Heart right ventricle (tissue), 16 donors: ENCODE measurements at regions not wholly inside any gene's neighbourhood (a gene's known extent, or its start where the extent isn't known, plus 50 kb on each side); places are given as distances from the start of the nearest gene placed in this dataset.

Experiments used
- ATAC-seq, 8 donors: fragments of 200-7000 bp; cut with Tn5 transposase; one replicate each; pipeline ENCODE4 v1.9.1; 2020; ENCODE audit warnings: mild to moderate bottlenecking in 8 of 8, moderate library complexity in 8 of 8, moderate number of reproducible peaks in 1 of 8
- DNase-seq, 2 donors: peaks; one replicate each; pipeline ENCODE4 v3.0.0-alpha.2; 2020
- H3K27ac ChIP-seq, 10 donors: fragments of 200-600 bp; sonication (generic) in 2 of 10; one replicate each; pipeline versions ENCODE4 v1.5.0 to v1.8.0; 2020 to 2022; ENCODE audit warnings: mild to moderate bottlenecking in 3 of 10
- H3K27me3 ChIP-seq, 7 donors: fragments of 200-600 bp; one replicate each; pipeline ENCODE4 v1.8.0; 2021 to 2022; ENCODE audit warnings: mild to moderate bottlenecking in 2 of 7
- H3K36me3 ChIP-seq, 9 donors: fragments of 200-600 bp; sonication (generic) in 1 of 9; one replicate each; pipeline versions ENCODE4 v1.5.0 to v1.8.0; 2020 to 2022; ENCODE audit warnings: mild to moderate bottlenecking in 2 of 9
- H3K4me1 ChIP-seq, 9 donors: fragments of 200-600 bp; sonication (generic) in 1 of 9; one replicate each; pipeline versions ENCODE4 v1.5.0 to v1.8.0; 2020 to 2022; ENCODE audit warnings: mild to moderate bottlenecking in 4 of 9
- H3K4me3 ChIP-seq, 10 donors: fragments of 200-600 bp; sonication (generic) in 2 of 10; one replicate each; pipeline versions ENCODE4 v1.5.0 to v1.8.0; 2020 to 2022; ENCODE audit warnings: mild to moderate bottlenecking in 7 of 10, moderate library complexity in 2 of 10
- H3K9me3 ChIP-seq, 11 donors: fragments of 200-600 bp in 10 of 11; sonication (generic) in 2 of 11; one replicate each; pipeline versions ENCODE4 v1.5.0 to v1.8.0; 2013 to 2022; ENCODE audit warnings: mild to moderate bottlenecking in 2 of 11, control low read depth in 1 of 11, moderate library complexity in 1 of 11
- WGBS, 2 donors: extraction: QIAGEN DNeasy Blood & Tissue Kit; methylation state at CpG; one replicate each; pipeline ENCODE4 v1.1.7; 2013; ENCODE audit warnings: inconsistent platforms in 1 of 2; 5-methylcytosine and 5-hydroxymethylcytosine counted together
- intact Hi-C, 10 donors: fragments of 100-400 bp; cut with DNase I; formaldehyde crosslinking; loops; one replicate each; pipeline versions ENCODE4 v1.11.1 to v1.14.2; 2022
- TF ChIP-seq, protein P1 (sequence below), 9 donors: fragments of 200-600 bp; sonication (generic) in 2 of 9; IDR thresholded peaks; one replicate each; pipeline versions ENCODE4 v1.5.0 to v1.8.0; 2021 to 2022; ENCODE audit warnings: antibody characterized with exemption in 9 of 9, mild to moderate bottlenecking in 5 of 9, moderate library complexity in 1 of 9
- donor health status: Arrhythmogenic right ventricular cardiomyopathy.
- donor health status: ischemic (EF 13 %, LVEDD 7.1; RV severe dilation, severe dysfunction).
- donor health status: healthy with polysubstance abuse.
- donor health status: DM: no; HTN: yes; CAD: no.
- donor health status: DM: no; HTN: no; CAD: no.
- donor health status: ischemic (EF 25% LVEDD 6.9; RV normal size, moderate dysfunction).
- donor health status: ischemic (EF 25% LVEDD 5.7; RV mildly dilated, moderate dysfunction).
- donor health status: healthy.
- donor health status: DM: yes; HTN: yes; CAD: no.
- donor health status: Ischemic cardiomyopathy.
- donor health status: ischemic (EF 35%, LVEDD 5.7; RV mildly dilated, moderate dysfunction).
- donor health status: nonischemic (EF 11% LVEDD 7.7; RV severe dilation, severe dysfunction).
- donor health status: DM: yes; HTN: yes; CAD: no.
- donor health status: PGD.
- donor health status: ischemic (EF 29% LVEDD 5.4; RV normal size, mild dysfunction).
- donor health status: nonischemic (EF 23%, LVEDD 6.1; RV moderate dilation, normal function).

DNA sequence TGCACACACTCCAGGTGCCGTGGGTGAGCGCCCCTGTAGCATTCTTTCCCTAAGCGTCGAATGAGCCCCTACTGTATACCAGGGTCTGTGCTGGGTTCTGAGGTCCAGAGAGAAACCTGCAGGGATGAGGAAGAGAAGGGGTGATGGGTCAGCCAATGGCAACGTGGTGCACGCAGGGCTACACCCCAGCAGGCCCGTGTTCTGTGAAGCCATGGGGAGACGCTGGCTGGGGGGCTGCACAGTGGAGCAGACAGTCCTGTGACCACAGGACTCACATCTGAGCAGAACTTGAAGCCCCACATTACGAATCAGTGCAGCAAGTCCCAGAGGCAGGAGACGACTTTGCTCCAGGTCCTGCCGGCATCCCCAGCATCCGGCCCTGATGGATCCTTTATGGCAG lies 1481.4 kb downstream of the BRD1 start:
- intact Hi-C loops, result no loop called here
- Histone ChIP-seq H3K36me3 (no peaks in the 10 kb centered on the region), H3K4me1 (no peaks in the 10 kb centered on the region), H3K9me3 (no peaks in the 10 kb centered on the region), H3K27ac (no peak overlapping the region), H3K4me3 (no peak overlapping the region), H3K27me3 (peaks cover 0 to 48% (median 23%) of the 10 kb centered on the region in 7 donors)
- 80 to 82% methylated on average over 12 of the region's 12 CpGs for WGBS, 2 donors
- ATAC-seq, result no peak
- TF ChIP-seq, protein P1, sequence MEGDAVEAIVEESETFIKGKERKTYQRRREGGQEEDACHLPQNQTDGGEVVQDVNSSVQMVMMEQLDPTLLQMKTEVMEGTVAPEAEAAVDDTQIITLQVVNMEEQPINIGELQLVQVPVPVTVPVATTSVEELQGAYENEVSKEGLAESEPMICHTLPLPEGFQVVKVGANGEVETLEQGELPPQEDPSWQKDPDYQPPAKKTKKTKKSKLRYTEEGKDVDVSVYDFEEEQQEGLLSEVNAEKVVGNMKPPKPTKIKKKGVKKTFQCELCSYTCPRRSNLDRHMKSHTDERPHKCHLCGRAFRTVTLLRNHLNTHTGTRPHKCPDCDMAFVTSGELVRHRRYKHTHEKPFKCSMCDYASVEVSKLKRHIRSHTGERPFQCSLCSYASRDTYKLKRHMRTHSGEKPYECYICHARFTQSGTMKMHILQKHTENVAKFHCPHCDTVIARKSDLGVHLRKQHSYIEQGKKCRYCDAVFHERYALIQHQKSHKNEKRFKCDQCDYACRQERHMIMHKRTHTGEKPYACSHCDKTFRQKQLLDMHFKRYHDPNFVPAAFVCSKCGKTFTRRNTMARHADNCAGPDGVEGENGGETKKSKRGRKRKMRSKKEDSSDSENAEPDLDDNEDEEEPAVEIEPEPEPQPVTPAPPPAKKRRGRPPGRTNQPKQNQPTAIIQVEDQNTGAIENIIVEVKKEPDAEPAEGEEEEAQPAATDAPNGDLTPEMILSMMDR (IDR thresholded peaks at IDR 0.05), result no peak
- no peak for DNase-seq

GRCh38 chr22:48345631-48346030 lies 1482.0 kb downstream of the BRD1 start:
- no peak for ATAC-seq
- intact Hi-C loops, result no loop called here
- Histone ChIP-seq H3K27ac (no peak overlapping the region), H3K4me1 (no peaks in the 10 kb centered on the region), H3K9me3 (no peaks in the 10 kb centered on the region), H3K27me3 (peaks cover 0 to 50% (median 23%) of the 10 kb centered on the region in 7 donors), H3K4me3 (no peak overlapping the region), H3K36me3 (no peaks in the 10 kb centered on the region)
- TF ChIP-seq, protein P1 (IDR thresholded peaks at IDR 0.05), result no peak
- DNase-seq, result no peak
- 73 to 76% methylated on average over 14 of the region's 14 CpGs for WGBS, 2 donors

DNA sequence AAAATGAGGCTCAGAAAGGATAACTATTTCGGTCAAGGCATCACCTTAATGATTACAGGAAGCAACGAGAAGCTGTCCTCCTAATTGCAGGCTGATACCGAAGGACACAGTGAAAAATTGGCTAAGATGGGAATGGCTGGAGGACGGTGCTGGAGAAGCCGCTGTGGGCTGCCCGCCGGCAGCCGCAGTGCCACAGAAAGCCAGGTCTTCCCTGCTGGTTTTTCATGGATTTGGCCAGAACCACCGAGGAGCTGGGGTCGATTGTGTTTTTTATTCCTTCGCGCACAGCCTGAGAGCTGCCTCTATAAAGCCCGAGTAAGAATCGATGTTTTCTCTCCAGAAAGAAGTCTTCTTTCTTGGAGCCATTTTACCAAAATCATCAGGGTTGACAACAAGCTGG lies 1484.2 kb downstream of the BRD1 start:
- Histone ChIP-seq H3K36me3 (no peaks in the 10 kb centered on the region), H3K9me3 (no peaks in the 10 kb centered on the region), H3K27ac (no peak overlapping the region), H3K4me3 (no peak overlapping the region), H3K4me1 (no peaks in the 10 kb centered on the region), H3K27me3 (peaks cover 0 to 59% (median 26%) of the 10 kb centered on the region in 7 donors)
- DNase-seq, result no peak
- ATAC-seq, result no peak
- 71 to 78% methylated on average over 14 of the region's 14 CpGs for WGBS, 2 donors
- TF ChIP-seq, protein P1 (IDR thresholded peaks at IDR 0.05), result no peak
- intact Hi-C loops, result no loop called here

DNA sequence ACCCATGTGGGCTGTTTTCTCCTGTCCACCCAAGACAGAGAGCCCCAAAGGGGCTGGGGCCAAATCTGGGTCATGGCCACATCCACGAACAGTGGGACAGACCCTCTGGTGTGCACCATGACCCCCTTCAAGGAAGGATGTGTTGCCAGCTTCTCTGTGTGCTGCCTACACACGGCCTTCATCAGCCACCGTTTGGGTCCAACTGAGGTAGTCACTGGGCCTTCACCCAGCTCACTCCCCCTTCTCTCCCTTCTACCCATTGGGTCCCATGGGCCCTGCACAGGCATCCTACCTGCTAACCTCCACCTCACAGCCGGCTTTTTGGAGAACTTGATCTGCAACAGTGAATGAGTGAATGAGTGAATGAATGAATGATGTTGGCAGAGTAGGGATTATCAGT lies 1484.9 kb downstream of the BRD1 start:
- no peaks in the 10 kb centered on the region for H3K36me3 ChIP-seq
- TF ChIP-seq, protein P1 (IDR thresholded peaks at IDR 0.05), result no peak
- H3K4me1 ChIP-seq, result no peaks in the 10 kb centered on the region
- 80 to 88% methylated on average over 4 of the region's 4 CpGs for WGBS, 2 donors
- no peak overlapping the region for H3K4me3 ChIP-seq
- DNase-seq (no peak), ATAC-seq (no peak)
- intact Hi-C loops, result no loop called here
- H3K9me3 ChIP-seq, result no peaks in the 10 kb centered on the region
- H3K27ac ChIP-seq, result no peak overlapping the region
- H3K27me3 ChIP-seq, result peaks cover 0 to 57% (median 26%) of the 10 kb centered on the region in 7 donors
